NB4 (cell line): ENCODE measurements at regions not wholly inside any gene's neighbourhood (a gene's known extent, or its start where the extent isn't known, plus 50 kb on each side); places are given as distances from the start of the nearest gene placed in this dataset.

Experiments
- DNase-seq: peaks from one replicate; pipeline ENCODE4 v3.0.0; 2010; ENCODE audit warnings: low read depth
- H3K4me3 ChIP-seq: one replicate; pipeline ENCODE4 v1.5.1; 2011; ENCODE audit warnings: mild to moderate bottlenecking, low read depth, low read length, moderate library complexity
- MYC ChIP-seq: IDR thresholded peaks from 2 replicates; pipeline ENCODE4 v1.6.1; 2011; ENCODE audit warnings: low read depth, low read length
- POLR2A ChIP-seq: IDR thresholded peaks from 2 replicates; pipeline ENCODE4 v1.6.1; 2011; ENCODE audit warnings: mild to moderate bottlenecking; ENCODE audit not compliant: insufficient read length; ENCODE audit errors: extremely low read depth
- TF ChIP-seq, protein P1 (sequence below): IDR thresholded peaks from 2 replicates; pipeline ENCODE4 v1.6.1; 2011; ENCODE audit warnings: low read depth, low read length
- TF ChIP-seq, protein P2 (sequence below): IDR thresholded peaks from one replicate; pipeline ENCODE4 v1.5.1; 2012; ENCODE audit warnings: low read depth, low read length

DNA sequence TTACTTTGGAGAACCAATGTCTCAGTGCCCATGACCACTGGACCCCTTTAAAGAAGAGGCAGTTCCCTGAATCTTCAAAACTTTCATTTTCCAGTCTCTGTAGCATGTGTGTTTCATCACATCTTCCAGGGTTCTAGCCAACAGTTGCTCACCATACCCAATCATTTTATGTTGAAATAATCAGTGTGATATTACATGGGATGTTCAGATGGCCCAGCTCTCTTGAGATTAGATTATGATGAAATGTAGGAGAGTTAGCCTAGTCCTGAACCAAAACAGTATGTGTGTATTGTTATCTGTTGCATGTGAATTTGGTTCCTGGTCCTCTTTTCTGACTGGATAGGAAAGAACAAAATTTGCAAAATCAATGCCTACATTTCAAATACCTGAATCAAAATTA, 144.5 kb downstream of the ANKRD7 start:
- no peak overlapping the region for H3K4me3 ChIP-seq
- TF ChIP-seq, protein P1, sequence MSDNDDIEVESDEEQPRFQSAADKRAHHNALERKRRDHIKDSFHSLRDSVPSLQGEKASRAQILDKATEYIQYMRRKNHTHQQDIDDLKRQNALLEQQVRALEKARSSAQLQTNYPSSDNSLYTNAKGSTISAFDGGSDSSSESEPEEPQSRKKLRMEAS = no peak
- TF ChIP-seq POLR2A (no peak), MYC (no peak)
- TF ChIP-seq, protein P2, sequence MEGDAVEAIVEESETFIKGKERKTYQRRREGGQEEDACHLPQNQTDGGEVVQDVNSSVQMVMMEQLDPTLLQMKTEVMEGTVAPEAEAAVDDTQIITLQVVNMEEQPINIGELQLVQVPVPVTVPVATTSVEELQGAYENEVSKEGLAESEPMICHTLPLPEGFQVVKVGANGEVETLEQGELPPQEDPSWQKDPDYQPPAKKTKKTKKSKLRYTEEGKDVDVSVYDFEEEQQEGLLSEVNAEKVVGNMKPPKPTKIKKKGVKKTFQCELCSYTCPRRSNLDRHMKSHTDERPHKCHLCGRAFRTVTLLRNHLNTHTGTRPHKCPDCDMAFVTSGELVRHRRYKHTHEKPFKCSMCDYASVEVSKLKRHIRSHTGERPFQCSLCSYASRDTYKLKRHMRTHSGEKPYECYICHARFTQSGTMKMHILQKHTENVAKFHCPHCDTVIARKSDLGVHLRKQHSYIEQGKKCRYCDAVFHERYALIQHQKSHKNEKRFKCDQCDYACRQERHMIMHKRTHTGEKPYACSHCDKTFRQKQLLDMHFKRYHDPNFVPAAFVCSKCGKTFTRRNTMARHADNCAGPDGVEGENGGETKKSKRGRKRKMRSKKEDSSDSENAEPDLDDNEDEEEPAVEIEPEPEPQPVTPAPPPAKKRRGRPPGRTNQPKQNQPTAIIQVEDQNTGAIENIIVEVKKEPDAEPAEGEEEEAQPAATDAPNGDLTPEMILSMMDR = no peak
- no peak for DNase-seq

DNA sequence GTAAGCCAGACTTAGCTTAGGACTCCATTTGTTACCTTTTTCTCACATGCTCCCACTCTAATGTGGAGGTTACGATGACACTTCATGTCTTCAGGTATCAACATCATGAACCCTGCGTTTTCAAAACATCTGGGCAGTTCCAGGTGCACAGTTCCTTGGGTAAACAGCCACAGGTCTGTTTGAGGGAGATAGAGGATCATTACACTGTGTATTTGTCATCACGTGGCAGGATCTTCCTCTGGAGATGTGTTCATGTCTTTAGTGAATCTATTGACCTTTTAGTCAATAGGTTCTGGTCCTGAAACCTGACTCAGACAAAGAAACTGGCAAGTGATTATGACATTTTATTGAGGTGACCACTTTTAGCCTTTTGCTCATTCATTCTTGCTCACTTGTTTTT, 145.5 kb downstream of the ANKRD7 start:
- DNase-seq = no peak
- H3K4me3 ChIP-seq = no peak overlapping the region
- TF ChIP-seq MYC (no peak), POLR2A (no peak)
- TF ChIP-seq, protein P1 = no peak
- TF ChIP-seq, protein P2 = no peak

DNA sequence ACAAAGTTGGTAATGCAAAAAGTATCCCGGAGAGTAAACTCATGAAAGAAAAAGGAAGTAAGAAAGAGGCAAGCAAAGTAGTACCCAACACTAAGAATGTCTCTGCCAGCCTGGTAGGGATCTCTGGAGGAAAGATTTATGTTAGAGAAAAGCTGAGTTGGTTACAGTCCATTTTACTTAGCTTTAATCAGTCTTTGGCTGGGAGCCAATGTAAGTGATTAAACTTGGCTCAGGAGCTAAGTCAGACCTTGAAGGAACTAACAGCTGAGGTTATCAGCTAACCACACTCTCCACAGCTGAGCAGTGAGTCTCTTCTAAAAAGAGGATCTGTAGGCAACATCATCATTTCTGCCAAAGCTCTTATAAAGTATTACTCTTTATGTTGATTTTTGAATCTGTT, 148.0 kb downstream of the ANKRD7 start:
- DNase-seq = peak; percentile 86
- TF ChIP-seq, protein P1 = no peak
- TF ChIP-seq, protein P2 = no peak
- TF ChIP-seq MYC (no peak), POLR2A (no peak)
- no peak overlapping the region for H3K4me3 ChIP-seq

DNA sequence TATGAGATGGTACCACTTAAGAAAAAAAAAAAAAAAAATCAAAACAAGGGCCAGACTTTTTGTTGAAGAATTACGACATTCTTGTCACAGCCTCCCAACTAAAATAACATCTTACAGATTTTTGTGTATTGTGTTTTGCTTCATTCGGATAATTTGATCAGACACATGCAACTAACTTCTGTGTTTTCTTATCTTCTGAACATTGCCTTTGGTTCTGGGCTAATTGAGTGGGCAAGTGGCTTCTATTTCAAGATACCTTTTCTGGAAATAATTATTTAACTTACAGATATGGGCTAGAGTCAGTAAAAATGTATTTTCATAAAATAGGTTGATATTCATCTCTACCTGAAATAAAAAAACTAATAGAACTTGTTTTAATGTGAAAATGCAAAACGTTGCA, 165.1 kb downstream of the ANKRD7 start:
- no peak for DNase-seq
- no peak overlapping the region for H3K4me3 ChIP-seq
- TF ChIP-seq POLR2A (no peak), MYC (no peak)
- TF ChIP-seq, protein P1 = no peak
- TF ChIP-seq, protein P2 = no peak

DNA sequence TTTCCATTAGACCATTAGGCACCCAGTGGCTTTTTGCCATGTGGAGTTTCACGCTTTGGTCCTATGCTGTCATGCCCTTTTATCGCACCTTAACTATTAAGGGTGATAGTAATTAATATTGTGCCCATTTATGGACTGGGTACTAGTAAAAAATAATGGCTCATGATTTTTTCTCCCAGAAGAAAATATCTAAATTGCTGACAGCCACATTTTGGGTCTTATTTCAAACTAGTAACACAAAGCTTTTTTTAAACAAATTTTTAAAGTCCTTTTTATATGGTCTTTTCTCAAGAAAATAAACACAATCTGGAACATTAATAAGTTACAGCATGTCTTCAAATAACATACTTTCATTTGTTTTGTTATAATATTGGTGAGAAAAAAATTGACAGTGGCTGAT, 179.7 kb downstream of the ANKRD7 start:
- TF ChIP-seq POLR2A (no peak), MYC (no peak)
- TF ChIP-seq, protein P1 = no peak
- TF ChIP-seq, protein P2 = no peak
- no peak overlapping the region for H3K4me3 ChIP-seq
- no peak for DNase-seq

DNA sequence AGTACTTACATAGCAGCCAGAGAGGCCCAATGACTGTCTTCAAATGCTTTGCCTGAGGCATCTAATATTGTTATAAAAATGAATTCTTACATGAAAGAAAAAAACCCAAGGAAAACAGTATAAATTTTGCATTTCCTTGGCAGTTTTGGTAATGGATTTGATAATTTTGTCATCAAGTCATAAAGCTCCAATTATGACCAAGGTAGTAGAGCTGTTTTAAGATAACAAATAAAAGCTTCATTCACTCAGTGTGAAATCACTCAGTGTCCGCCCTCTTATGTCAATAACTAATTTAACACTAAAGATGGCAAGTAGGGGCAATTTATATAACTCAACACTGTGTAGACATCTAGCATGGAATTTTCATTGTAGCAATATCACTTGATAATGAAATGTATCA, 193.9 kb downstream of the ANKRD7 start:
- no peak for DNase-seq
- TF ChIP-seq, protein P1 = no peak
- TF ChIP-seq, protein P2 = no peak
- TF ChIP-seq MYC (no peak), POLR2A (no peak)
- H3K4me3 ChIP-seq = no peak overlapping the region
